GM19452 (cell line): ENCODE measurements at regions not wholly inside any gene's neighbourhood (a gene's known extent, or its start where the extent isn't known, plus 50 kb on each side); places are given as distances from the start of the nearest gene placed in this dataset.
"Not testable (repeated sequence)": the region's sequence is repeated elsewhere in the genome, so short reads cannot be mapped to it uniquely, and the experiment has no call there.

Experiments
- ATAC-seq: cut with Tn5 transposase; IDR thresholded peaks from one replicate; pipeline ENCODE4 v1.9.1; 2021; ENCODE audit not compliant: unreplicated experiment

GRCh38 chr2:16739778-16740581, 74.3 kb upstream of the CYRIA start:
- no peak for ATAC-seq

GRCh38 chr2:16738361-16739225, 73.0 kb upstream of the CYRIA start:
- no peak for ATAC-seq

GRCh38 chr2:16737812-16738211, 72.2 kb upstream of the CYRIA start:
- no peak for ATAC-seq

- ATAC-seq: no peak
Observed at GRCh38 chr2:16736633-16737032, 71.0 kb upstream of the CYRIA start.

- ATAC-seq: peak; percentile 48
Observed at GRCh38 chr2:16729335-16729734, 63.7 kb upstream of the CYRIA start.

GRCh38 chr2:16728351-16729136, 62.9 kb upstream of the CYRIA start:
- peak; percentile 69 for ATAC-seq

- not testable (repeated sequence) for ATAC-seq
Observed at GRCh38 chr2:16727849-16728248, 62.2 kb upstream of the CYRIA start.

GRCh38 chr2:16727256-16727655, 61.6 kb upstream of the CYRIA start:
- no peak for ATAC-seq

- ATAC-seq: no peak
Observed at GRCh38 chr2:16726577-16726976, 60.9 kb upstream of the CYRIA start.

GRCh38 chr2:16726147-16726546, 60.5 kb upstream of the CYRIA start:
- no peak for ATAC-seq

- ATAC-seq: no peak
Observed at GRCh38 chr2:16725549-16725948, 59.9 kb upstream of the CYRIA start.

GRCh38 chr2:16722677-16723076, 57.0 kb upstream of the CYRIA start:
- no peak for ATAC-seq

- ATAC-seq: no peak
Observed at GRCh38 chr2:16722126-16722525, 56.5 kb upstream of the CYRIA start.

- not testable (repeated sequence) for ATAC-seq
Observed at GRCh38 chr2:16721529-16721928, 55.9 kb upstream of the CYRIA start.

GRCh38 chr2:16720737-16721136, 55.1 kb upstream of the CYRIA start:
- not testable (repeated sequence) for ATAC-seq

- ATAC-seq: no peak
Observed at GRCh38 chr2:16719485-16719808, 53.8 kb upstream of the CYRIA start.

- no peak for ATAC-seq
Observed at GRCh38 chr2:16718576-16719484, 53.2 kb upstream of the CYRIA start.

GRCh38 chr2:16717477-16717876, 51.8 kb upstream of the CYRIA start:
- ATAC-seq: no peak

- no peak for ATAC-seq
Observed at GRCh38 chr2:16716944-16717343, 51.3 kb upstream of the CYRIA start.

- no peak for ATAC-seq
Observed at GRCh38 chr2:16716024-16716423, 50.4 kb upstream of the CYRIA start.
